ENCODE measurements at regions not wholly inside any gene's neighbourhood (a gene's known extent, or its start where the extent isn't known, plus 50 kb on each side); places are given as distances from the start of the nearest gene placed in this dataset.

- TF ChIP-seq CTCF (conservative IDR thresholded peaks at IDR 0.05; ENCODE audit: low read depth, low read length) (no peak), EZH2 (IDR thresholded peaks at IDR 0.05; ENCODE audit: low read length, unreplicated experiment) (no peak)
These were observed 76.8 kb downstream of the GCNT4 start for GRCh38 chr5:74975582-74975981.

Data from PC-3 (cell line).